PC-3 (cell line): ENCODE measurements at regions not wholly inside any gene's neighbourhood (a gene's known extent, or its start where the extent isn't known, plus 50 kb on each side); places are given as distances from the start of the nearest gene placed in this dataset.
A peak's percentile ranks its signal among the peaks of the same experiment; 100 is the strongest.

Experiments
- ATAC-seq: fragments of 200-7000 bp; cut with Tn5 transposase; 2 replicates; pipeline ENCODE4 v1.9.1; 2020; ENCODE audit warnings: mild to moderate bottlenecking, moderate library complexity
- BruUV-seq: library from RNA; stranded (reverse); fragments of 400-500 nt; replicated peaks from 2 replicates; lab custom pipeline; 2021; lab: Mats Ljungman, UMichigan
- CTCF ChIA-PET: fragments of 300-600 bp; sonication (Branson Sonifier 250); formaldehyde crosslinking; loops from one replicate; lab custom pipeline; 2022; ENCODE audit warnings: antibody characterized with exemption; lab: Charles Lee
- POLR2A ChIA-PET: fragments of 300-600 bp; sonication (Branson Sonifier 250); formaldehyde crosslinking; loops from one replicate; lab custom pipeline; 2022; ENCODE audit warnings: antibody characterized with exemption; ENCODE audit not compliant: unreplicated experiment; lab: Charles Lee
- DNase-seq: peaks from one replicate; pipeline ENCODE4 v3.0.0-alpha.2; 2015
- H2AFZ ChIP-seq: fragments of 300-600 bp; sonication (generic); 2 replicates; pipeline ENCODE4 v1.6.0; 2016; ENCODE audit warnings: antibody characterized with exemption, low read length
- H3F3A ChIP-seq: fragments of 300-600 bp; sonication (generic); one replicate; pipeline ENCODE4 v1.6.0; 2017; ENCODE audit warnings: antibody characterized with exemption, low read length, control low read depth, mild to moderate bottlenecking; ENCODE audit not compliant: unreplicated experiment
- H3K27ac ChIP-seq: fragments of 300-600 bp; sonication (generic); 2 replicates; pipeline ENCODE4 v1.5.1; 2016; ENCODE audit warnings: mild to moderate bottlenecking, low read length
- H3K27me3 ChIP-seq: fragments of 300-600 bp; sonication (generic); 2 replicates; pipeline ENCODE4 v1.6.1; 2016; ENCODE audit warnings: low read length, mixed read lengths
- H3K36me3 ChIP-seq: fragments of 300-600 bp; sonication (generic); 2 replicates; pipeline ENCODE4 v1.6.1; 2016; ENCODE audit warnings: low read depth, mixed run types, low read length, mixed read lengths
- H3K4me1 ChIP-seq: fragments of 300-600 bp; sonication (generic); 2 replicates; pipeline ENCODE4 v1.5.1; 2016; ENCODE audit warnings: low read length; ENCODE audit not compliant: insufficient read depth
- H3K4me2 ChIP-seq: fragments of 300-600 bp; sonication (generic); 2 replicates; pipeline ENCODE4 v1.6.0; 2016; ENCODE audit warnings: low read length
- H3K4me3 ChIP-seq: fragments of 300-600 bp; sonication (generic); 2 replicates; pipeline ENCODE4 v1.5.1; 2016; ENCODE audit warnings: mild to moderate bottlenecking, low read length, mixed read lengths
- H3K79me2 ChIP-seq: fragments of 300-600 bp; sonication (generic); 2 replicates; pipeline ENCODE4 v1.6.1; 2017; ENCODE audit warnings: low read length, mixed read lengths
- H3K9ac ChIP-seq: fragments of 300-600 bp; sonication (generic); 2 replicates; pipeline ENCODE4 v1.6.0; 2016; ENCODE audit warnings: mild to moderate bottlenecking, low read length
- H3K9me2 ChIP-seq: fragments of 300-600 bp; sonication (generic); replicated peaks from 2 replicates; pipeline ENCODE4 v1.6.1; 2016; ENCODE audit warnings: mixed run types, low read length, mixed read lengths
- H3K9me3 ChIP-seq: fragments of 300-600 bp; sonication (generic); 2 replicates; pipeline ENCODE4 v1.6.1; 2016; ENCODE audit warnings: low read length, mixed read lengths
- H4K20me1 ChIP-seq: fragments of 300-600 bp; sonication (generic); 2 replicates; pipeline ENCODE4 v1.6.1; 2016; ENCODE audit warnings: low read length, mixed read lengths
- EZH2 ChIP-seq: fragments of 300-600 bp; sonication (generic); IDR thresholded peaks from one replicate; pipeline ENCODE4 v1.6.1; 2017; ENCODE audit warnings: antibody characterized with exemption, mild to moderate bottlenecking, low read length; ENCODE audit not compliant: unreplicated experiment
- EZH2phosphoT487 ChIP-seq: fragments of 300-600 bp; sonication (generic); IDR thresholded peaks from 2 replicates; pipeline ENCODE4 v1.6.1; 2018; ENCODE audit warnings: mild to moderate bottlenecking, antibody characterized with exemption, low read length, borderline replicate concordance
- intact Hi-C: fragments of 100-400 bp; cut with micrococcal nuclease; formaldehyde crosslinking; loops from 2 replicates; pipeline ENCODE4 v1.9.0; 2023
- TF ChIP-seq, protein P1 (sequence below): fragments of 300-600 bp; sonication (generic); conservative IDR thresholded peaks from 2 replicates; pipeline ENCODE4 v1.5.1; 2017; ENCODE audit warnings: antibody characterized with exemption, low read depth, mild to moderate bottlenecking, low read length

DNA sequence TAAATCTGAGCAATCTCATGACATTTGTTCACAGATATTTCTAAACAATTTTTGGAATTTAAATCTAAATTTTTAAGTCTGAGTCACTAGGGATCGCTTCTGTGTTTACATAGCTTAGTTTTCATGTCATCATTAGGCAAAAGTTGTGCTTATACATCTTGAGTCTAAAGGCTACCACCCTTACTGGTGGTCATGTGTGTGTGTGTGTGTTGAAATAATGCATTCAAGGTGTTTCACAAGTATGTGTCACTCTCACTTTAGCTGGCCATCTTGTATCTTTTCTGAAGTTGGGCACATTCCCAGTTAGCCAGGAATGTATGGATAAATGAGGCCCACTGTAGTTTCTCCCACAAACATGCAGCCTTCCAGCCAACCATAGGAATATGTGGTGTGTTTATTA lies 1162.5 kb upstream of the PRMT6 start:
- H3K9me2 ChIP-seq, result no peaks in the 10 kb centered on the region
- H3K36me3 ChIP-seq, result no peaks in the 10 kb centered on the region
- no TSS peak for BruUV-seq
- ChIA-PET POLR2A (no interaction called here), CTCF (no interaction called here)
- intact Hi-C loops, result no loop called here
- H3K79me2 ChIP-seq, result no peaks in the 10 kb centered on the region
- H2AFZ ChIP-seq, result no peak overlapping the region
- no peak overlapping the region for H3K4me2 ChIP-seq
- H3K27me3 ChIP-seq, result no peaks in the 10 kb centered on the region
- H3K9me3 ChIP-seq, result no peaks in the 10 kb centered on the region
- H4K20me1 ChIP-seq, result no peaks in the 10 kb centered on the region
- peak; percentile 51 for DNase-seq
- no peaks in the 10 kb centered on the region for H3F3A ChIP-seq
- H3K27ac ChIP-seq, result no peak overlapping the region
- H3K4me3 ChIP-seq, result no peak overlapping the region
- no peak; the same call in 1 of the 2 replicates for ATAC-seq
- H3K4me1 ChIP-seq, result 0 out of 2 replicates have a peak, but pooled peaks cover 6% of the 10 kb centered on the region
- no peak overlapping the region for H3K9ac ChIP-seq
- TF ChIP-seq EZH2 (no peak), EZH2phosphoT487 (no peak)

DNA sequence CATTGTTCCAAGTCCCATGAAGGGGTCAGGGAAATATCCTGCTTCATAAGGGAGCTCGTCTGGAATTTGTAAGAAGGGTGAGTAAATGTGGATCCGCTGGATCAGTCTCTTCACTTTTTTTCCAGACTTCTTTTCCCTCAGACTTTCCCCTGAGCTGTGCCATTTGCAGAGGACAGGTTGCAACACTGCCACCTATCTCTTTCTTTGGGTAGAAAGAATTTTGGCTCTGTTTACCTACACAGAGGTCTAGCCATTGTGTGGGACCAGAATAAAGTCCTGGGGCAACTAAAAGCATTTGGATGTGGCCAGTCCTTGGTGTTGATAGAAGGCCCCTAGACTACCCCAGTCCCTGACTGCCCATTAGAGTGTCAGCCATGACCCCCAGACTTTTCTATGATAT lies 1146.7 kb upstream of the PRMT6 start:
- no peak overlapping the region for H2AFZ ChIP-seq
- H3K27me3 ChIP-seq, result no peaks in the 10 kb centered on the region
- no peaks in the 10 kb centered on the region for H3K9me2 ChIP-seq
- TF ChIP-seq EZH2phosphoT487, result no peak
- TF ChIP-seq, protein P1, sequence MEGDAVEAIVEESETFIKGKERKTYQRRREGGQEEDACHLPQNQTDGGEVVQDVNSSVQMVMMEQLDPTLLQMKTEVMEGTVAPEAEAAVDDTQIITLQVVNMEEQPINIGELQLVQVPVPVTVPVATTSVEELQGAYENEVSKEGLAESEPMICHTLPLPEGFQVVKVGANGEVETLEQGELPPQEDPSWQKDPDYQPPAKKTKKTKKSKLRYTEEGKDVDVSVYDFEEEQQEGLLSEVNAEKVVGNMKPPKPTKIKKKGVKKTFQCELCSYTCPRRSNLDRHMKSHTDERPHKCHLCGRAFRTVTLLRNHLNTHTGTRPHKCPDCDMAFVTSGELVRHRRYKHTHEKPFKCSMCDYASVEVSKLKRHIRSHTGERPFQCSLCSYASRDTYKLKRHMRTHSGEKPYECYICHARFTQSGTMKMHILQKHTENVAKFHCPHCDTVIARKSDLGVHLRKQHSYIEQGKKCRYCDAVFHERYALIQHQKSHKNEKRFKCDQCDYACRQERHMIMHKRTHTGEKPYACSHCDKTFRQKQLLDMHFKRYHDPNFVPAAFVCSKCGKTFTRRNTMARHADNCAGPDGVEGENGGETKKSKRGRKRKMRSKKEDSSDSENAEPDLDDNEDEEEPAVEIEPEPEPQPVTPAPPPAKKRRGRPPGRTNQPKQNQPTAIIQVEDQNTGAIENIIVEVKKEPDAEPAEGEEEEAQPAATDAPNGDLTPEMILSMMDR, result peak; percentile 32; the same call in 1 of the 2 replicates
- H3K4me1 ChIP-seq, result no peaks in the 10 kb centered on the region
- intact Hi-C loops, result no loop called here
- ChIA-PET POLR2A (no interaction called here), CTCF (no interaction called here)
- H3K79me2 ChIP-seq, result no peaks in the 10 kb centered on the region
- H3K4me2 ChIP-seq, result no peak overlapping the region
- H3K9ac ChIP-seq, result no peak overlapping the region
- no peaks in the 10 kb centered on the region for H4K20me1 ChIP-seq
- no peaks in the 10 kb centered on the region for H3K9me3 ChIP-seq
- ATAC-seq (no peak), DNase-seq (peak; percentile 7)
- H3K27ac ChIP-seq, result no peak overlapping the region
- no peaks in the 10 kb centered on the region for H3K36me3 ChIP-seq
- BruUV-seq, result no TSS peak
- no peaks in the 10 kb centered on the region for H3F3A ChIP-seq
- H3K4me3 ChIP-seq, result no peak overlapping the region

DNA sequence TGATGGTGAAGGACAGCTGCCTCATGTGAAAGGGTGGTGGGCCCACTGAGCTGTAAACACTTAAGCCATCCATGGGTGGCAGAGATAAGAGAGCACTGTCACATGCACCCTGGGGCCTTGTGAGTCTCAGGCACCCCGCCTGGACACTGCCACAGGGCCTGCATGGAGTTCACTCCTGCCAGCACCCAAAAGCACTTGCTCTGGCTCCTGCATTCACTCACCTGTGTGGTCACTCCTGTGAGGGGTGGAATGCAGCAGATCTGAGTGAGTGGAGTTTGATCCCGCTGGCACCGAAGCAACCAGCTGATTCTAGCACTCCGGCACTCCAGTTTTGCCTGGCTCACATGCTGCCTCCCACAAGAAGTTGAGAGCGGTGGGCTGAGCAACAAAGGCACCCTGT lies 1142.1 kb upstream of the PRMT6 start:
- Histone ChIP-seq H3K36me3 (no peaks in the 10 kb centered on the region), H3K9me3 (no peaks in the 10 kb centered on the region), H2AFZ (no peak overlapping the region), H3K4me1 (no peaks in the 10 kb centered on the region), H3K79me2 (no peaks in the 10 kb centered on the region), H3F3A (no peaks in the 10 kb centered on the region), H4K20me1 (no peaks in the 10 kb centered on the region), H3K9me2 (no peaks in the 10 kb centered on the region), H3K4me3 (no peak overlapping the region), H3K27ac (no peak overlapping the region), H3K9ac (no peak overlapping the region), H3K4me2 (no peak overlapping the region), H3K27me3 (no peaks in the 10 kb centered on the region)
- ATAC-seq, result no peak
- POLR2A ChIA-PET, result no interaction called here
- intact Hi-C loops, result no loop called here
- no peak for TF ChIP-seq EZH2
- TF ChIP-seq, protein P1, result no peak
- TF ChIP-seq EZH2phosphoT487, result no peak
- DNase-seq, result no peak
- CTCF ChIA-PET, result no interaction called here
- no TSS peak for BruUV-seq
